SH-SY5Y (cell line): ENCODE measurements at regions not wholly inside any gene's neighbourhood (a gene's known extent, or its start where the extent isn't known, plus 50 kb on each side); places are given as distances from the start of the nearest gene placed in this dataset.

Experiments
- GATA2 ChIP-seq: IDR thresholded peaks from 2 replicates; pipeline ENCODE4 v1.6.1; 2011; ENCODE audit warnings: mild to moderate bottlenecking, low read depth, low read length
- GATA3 ChIP-seq: IDR thresholded peaks from 2 replicates; pipeline ENCODE4 v1.6.1; 2011; ENCODE audit warnings: low read depth, mild to moderate bottlenecking, low read length, moderate library complexity

- TF ChIP-seq GATA3: no peak
- TF ChIP-seq GATA2: no peak
Measured at GRCh38 chr1:38365242-38365641, 318.6 kb upstream of the POU3F1 start.
